Hepatocyte (in vitro differentiated cells): ENCODE measurements at regions not wholly inside any gene's neighbourhood (a gene's known extent, or its start where the extent isn't known, plus 50 kb on each side); places are given as distances from the start of the nearest gene placed in this dataset.

Source experiments
- DNase-seq: peaks from one replicate; pipeline ENCODE4 v3.0.0-alpha.2; 2016; ENCODE audit warnings: low spot score
- H2AFZ ChIP-seq: fragments of 200-600 bp; sonication (generic); 2 replicates; pipeline ENCODE4 v1.6.0; 2016; ENCODE audit warnings: antibody characterized with exemption, mild to moderate bottlenecking
- H3K27ac ChIP-seq: fragments of 200-600 bp; sonication (generic); 2 replicates; pipeline ENCODE4 v1.5.1; 2016; ENCODE audit warnings: mild to moderate bottlenecking
- H3K27me3 ChIP-seq: fragments of 200-600 bp; sonication (generic); 2 replicates; pipeline ENCODE4 v1.6.1; 2016
- H3K36me3 ChIP-seq: fragments of 200-600 bp; sonication (generic); replicated peaks from 2 replicates; pipeline ENCODE4 v1.5.1; 2016; ENCODE audit warnings: low read depth; ENCODE audit not compliant: insufficient read depth
- H3K4me1 ChIP-seq: fragments of 200-600 bp; sonication (generic); 2 replicates; pipeline ENCODE4 v1.5.1; 2016; ENCODE audit warnings: mild to moderate bottlenecking, moderate library complexity; ENCODE audit not compliant: insufficient read depth
- H3K4me2 ChIP-seq: fragments of 200-600 bp; sonication (generic); 2 replicates; pipeline ENCODE4 v1.6.0; 2016
- H3K4me3 ChIP-seq: fragments of 200-600 bp; sonication (generic); 2 replicates; pipeline ENCODE4 v1.5.1; 2016; ENCODE audit warnings: mild to moderate bottlenecking
- H3K79me2 ChIP-seq: fragments of 200-600 bp; sonication (generic); 2 replicates; pipeline ENCODE4 v1.6.0; 2017; ENCODE audit warnings: mild to moderate bottlenecking
- H3K9me2 ChIP-seq: fragments of 200-600 bp; sonication (generic); replicated peaks from 2 replicates; pipeline ENCODE4 v1.6.0; 2017; ENCODE audit warnings: mild to moderate bottlenecking; ENCODE audit not compliant: insufficient read depth
- H3K9me3 ChIP-seq: fragments of 200-600 bp; sonication (generic); 2 replicates; pipeline ENCODE4 v1.5.1; 2016; ENCODE audit warnings: low read depth, mild to moderate bottlenecking
- H4K20me1 ChIP-seq: fragments of 200-600 bp; sonication (generic); 2 replicates; pipeline ENCODE4 v1.6.0; 2016; ENCODE audit warnings: mild to moderate bottlenecking; ENCODE audit not compliant: insufficient read depth, poor library complexity, severe bottlenecking
- EZH2 ChIP-seq: fragments of 200-600 bp; sonication (generic); IDR thresholded peaks from 2 replicates; pipeline ENCODE4 v1.6.1; 2016; ENCODE audit warnings: antibody characterized with exemption, mild to moderate bottlenecking, borderline replicate concordance
- EZH2phosphoT487 ChIP-seq: fragments of 200-600 bp; sonication (generic); IDR thresholded peaks from one replicate; pipeline ENCODE4 v1.6.1; 2018; ENCODE audit warnings: antibody characterized with exemption, mild to moderate bottlenecking, low read depth, moderate library complexity; ENCODE audit not compliant: unreplicated experiment, severe bottlenecking
- WGBS: methylation state at CpG from one replicate; pipeline ENCODE4 v1.1.6; 2016; ENCODE audit warnings: low lambda C conversion rate; ENCODE audit errors: missing lambda C conversion rate; 5-methylcytosine and 5-hydroxymethylcytosine counted together
- TF ChIP-seq, protein P1 (sequence below): fragments of 200-600 bp; sonication (generic); IDR thresholded peaks from 2 replicates; pipeline ENCODE4 v1.5.1; 2016; ENCODE audit warnings: antibody characterized with exemption, mild to moderate bottlenecking; ENCODE audit not compliant: poor library complexity

GRCh38 chr1:72845981-72846380 lies 563.6 kb upstream of the NEGR1 start:
- H3K4me1 ChIP-seq: no peaks in the 10 kb centered on the region
- no peak overlapping the region for H3K4me2 ChIP-seq
- H3K36me3 ChIP-seq: no peaks in the 10 kb centered on the region
- DNase-seq: no peak
- H3K27me3 ChIP-seq: no peaks in the 10 kb centered on the region
- TF ChIP-seq EZH2: no peak
- TF ChIP-seq, protein P1, sequence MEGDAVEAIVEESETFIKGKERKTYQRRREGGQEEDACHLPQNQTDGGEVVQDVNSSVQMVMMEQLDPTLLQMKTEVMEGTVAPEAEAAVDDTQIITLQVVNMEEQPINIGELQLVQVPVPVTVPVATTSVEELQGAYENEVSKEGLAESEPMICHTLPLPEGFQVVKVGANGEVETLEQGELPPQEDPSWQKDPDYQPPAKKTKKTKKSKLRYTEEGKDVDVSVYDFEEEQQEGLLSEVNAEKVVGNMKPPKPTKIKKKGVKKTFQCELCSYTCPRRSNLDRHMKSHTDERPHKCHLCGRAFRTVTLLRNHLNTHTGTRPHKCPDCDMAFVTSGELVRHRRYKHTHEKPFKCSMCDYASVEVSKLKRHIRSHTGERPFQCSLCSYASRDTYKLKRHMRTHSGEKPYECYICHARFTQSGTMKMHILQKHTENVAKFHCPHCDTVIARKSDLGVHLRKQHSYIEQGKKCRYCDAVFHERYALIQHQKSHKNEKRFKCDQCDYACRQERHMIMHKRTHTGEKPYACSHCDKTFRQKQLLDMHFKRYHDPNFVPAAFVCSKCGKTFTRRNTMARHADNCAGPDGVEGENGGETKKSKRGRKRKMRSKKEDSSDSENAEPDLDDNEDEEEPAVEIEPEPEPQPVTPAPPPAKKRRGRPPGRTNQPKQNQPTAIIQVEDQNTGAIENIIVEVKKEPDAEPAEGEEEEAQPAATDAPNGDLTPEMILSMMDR: no peak
- H3K9me2 ChIP-seq: no peaks in the 10 kb centered on the region
- no peaks in the 10 kb centered on the region for H4K20me1 ChIP-seq
- H3K4me3 ChIP-seq: no peak overlapping the region
- H2AFZ ChIP-seq: no peak overlapping the region
- no peaks in the 10 kb centered on the region for H3K79me2 ChIP-seq
- no peaks in the 10 kb centered on the region for H3K9me3 ChIP-seq
- H3K27ac ChIP-seq: no peak overlapping the region

- Histone ChIP-seq H3K36me3 (no peaks in the 10 kb centered on the region), H3K4me3 (no peak overlapping the region), H3K27me3 (no peaks in the 10 kb centered on the region), H3K9me2 (no peaks in the 10 kb centered on the region), H2AFZ (no peak overlapping the region), H3K4me2 (no peak overlapping the region), H3K9me3 (no peaks in the 10 kb centered on the region), H3K79me2 (no peaks in the 10 kb centered on the region), H3K4me1 (no peaks in the 10 kb centered on the region), H4K20me1 (no peaks in the 10 kb centered on the region), H3K27ac (no peak overlapping the region)
- DNase-seq: peak; percentile 26
- TF ChIP-seq, protein P1: peak; percentile 24
- TF ChIP-seq EZH2: no peak
- 83% methylated on average over 4 of the region's 4 CpGs for WGBS
Observed at GRCh38 chr1:72845381-72845780, 563.0 kb upstream of the NEGR1 start.

DNA sequence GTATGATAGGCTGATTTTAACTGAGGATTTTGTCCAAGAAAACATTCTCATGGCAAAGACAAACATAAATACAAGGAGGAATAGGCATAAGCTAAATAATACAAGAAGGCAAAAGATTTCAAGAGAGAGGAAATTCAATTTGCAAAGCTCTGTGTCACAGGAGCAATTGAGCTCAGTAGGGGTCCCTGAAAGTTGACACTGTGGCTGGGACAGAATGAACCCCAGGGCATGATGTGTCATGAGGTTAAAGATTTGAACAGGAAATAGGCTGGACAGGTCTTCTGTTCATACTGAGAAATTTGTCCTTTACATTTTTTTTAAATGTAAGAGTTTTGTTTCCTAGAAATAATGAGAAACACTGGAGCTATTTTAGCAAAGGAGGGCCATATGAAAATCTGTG lies 555.4 kb upstream of the NEGR1 start:
- H3K79me2 ChIP-seq: no peaks in the 10 kb centered on the region
- no peaks in the 10 kb centered on the region for H3K4me1 ChIP-seq
- H3K4me2 ChIP-seq: no peak overlapping the region
- no peaks in the 10 kb centered on the region for H3K36me3 ChIP-seq
- no peak overlapping the region for H2AFZ ChIP-seq
- H3K9me3 ChIP-seq: no peaks in the 10 kb centered on the region
- no peaks in the 10 kb centered on the region for H3K9me2 ChIP-seq
- TF ChIP-seq EZH2 (no peak), EZH2phosphoT487 (no peak)
- TF ChIP-seq, protein P1: no peak
- H4K20me1 ChIP-seq: no peaks in the 10 kb centered on the region
- DNase-seq: no peak
- no peak overlapping the region for H3K27ac ChIP-seq
- no peak overlapping the region for H3K4me3 ChIP-seq
- no peaks in the 10 kb centered on the region for H3K27me3 ChIP-seq

DNA sequence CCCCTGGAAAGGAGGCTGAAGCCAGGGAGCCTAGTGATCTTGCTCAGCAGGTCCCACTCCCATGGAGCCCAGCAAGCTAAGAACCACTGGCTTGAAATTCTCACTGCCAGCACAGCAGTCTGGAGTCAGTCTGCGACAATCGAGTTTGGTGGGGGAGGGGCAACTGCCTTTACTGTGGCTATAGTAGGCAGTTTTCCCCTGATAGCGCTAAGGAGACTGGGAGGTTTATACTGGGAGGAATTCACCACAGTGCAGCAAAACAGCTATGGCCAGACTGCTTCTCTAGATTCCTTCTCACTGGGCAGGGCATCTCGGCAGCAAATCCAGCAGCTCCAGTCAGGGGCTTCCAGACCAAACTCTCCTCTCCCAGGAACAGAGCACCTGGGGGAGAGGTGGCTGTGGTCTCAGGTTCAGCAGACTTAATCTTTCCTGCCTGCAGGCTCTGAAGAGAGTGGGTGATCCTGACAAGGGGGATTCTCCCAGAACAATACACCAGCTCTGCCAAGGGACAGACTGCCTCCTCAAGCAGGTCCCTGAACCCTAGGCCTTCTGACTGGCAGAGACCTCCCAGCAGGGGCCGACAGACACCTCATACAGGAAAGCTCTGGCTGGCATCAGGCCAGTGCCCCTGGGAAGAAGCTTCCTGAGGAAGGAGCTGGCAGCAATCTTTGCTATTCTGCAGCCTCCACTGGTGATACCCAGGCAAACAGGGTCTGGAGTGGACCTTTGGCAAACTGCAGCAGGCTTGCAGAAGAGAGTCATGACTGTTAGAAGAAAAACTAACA lies 548.5 kb upstream of the NEGR1 start:
- Histone ChIP-seq H3K4me1 (no peaks in the 10 kb centered on the region), H3K9me2 (no peaks in the 10 kb centered on the region), H3K4me3 (no peak overlapping the region), H3K36me3 (no peaks in the 10 kb centered on the region), H3K79me2 (no peaks in the 10 kb centered on the region), H2AFZ (no peak overlapping the region), H3K27me3 (no peaks in the 10 kb centered on the region), H3K9me3 (no peaks in the 10 kb centered on the region), H3K4me2 (no peak overlapping the region), H4K20me1 (no peaks in the 10 kb centered on the region), H3K27ac (no peak overlapping the region)
- DNase-seq: no peak
- TF ChIP-seq EZH2 (no peak), EZH2phosphoT487 (no peak)
- TF ChIP-seq, protein P1: no peak
- WGBS: 71% methylated on average over 5 of the region's 5 CpGs
